Nephron (organoid): ENCODE measurements at regions not wholly inside any gene's neighbourhood (a gene's known extent, or its start where the extent isn't known, plus 50 kb on each side); places are given as distances from the start of the nearest gene placed in this dataset.

Experiments used
- H3K27ac Mint-ChIP-seq, 3 experiments: 2 replicates each; pipeline ENCODE4 v1.8.0; 2020; ENCODE audit warnings: mixed read lengths in 3 of 3, mild to moderate bottlenecking in 2 of 3, moderate library complexity in 1 of 3
- H3K27me3 Mint-ChIP-seq: 2 replicates; pipeline ENCODE4 v1.8.0; 2021; ENCODE audit warnings: low read depth, mild to moderate bottlenecking, moderate library complexity, mixed read lengths
- H3K36me3 Mint-ChIP-seq: 2 replicates; pipeline ENCODE4 v1.8.0; 2020; ENCODE audit warnings: low read depth, mixed read lengths
- H3K4me1 Mint-ChIP-seq: 2 replicates; pipeline ENCODE4 v1.8.0; 2020; ENCODE audit warnings: mixed read lengths
- H3K4me3 Mint-ChIP-seq, 3 experiments: 2 replicates each; pipeline ENCODE4 v1.8.0; 2020; ENCODE audit warnings: mild to moderate bottlenecking in 3 of 3, mixed read lengths in 3 of 3, moderate library complexity in 2 of 3
- H3K9me3 Mint-ChIP-seq: 2 replicates; pipeline ENCODE4 v1.8.0; 2020; ENCODE audit warnings: mixed read lengths
- TF ChIP-seq, protein P1 (sequence below), 3 experiments: fragments of 200-600 bp; sonication (generic); IDR thresholded peaks; one replicate each; pipeline ENCODE4 v1.5.0; 2021; ENCODE audit warnings: antibody characterized with exemption in 3 of 3; ENCODE audit not compliant: unreplicated experiment in 3 of 3

DNA sequence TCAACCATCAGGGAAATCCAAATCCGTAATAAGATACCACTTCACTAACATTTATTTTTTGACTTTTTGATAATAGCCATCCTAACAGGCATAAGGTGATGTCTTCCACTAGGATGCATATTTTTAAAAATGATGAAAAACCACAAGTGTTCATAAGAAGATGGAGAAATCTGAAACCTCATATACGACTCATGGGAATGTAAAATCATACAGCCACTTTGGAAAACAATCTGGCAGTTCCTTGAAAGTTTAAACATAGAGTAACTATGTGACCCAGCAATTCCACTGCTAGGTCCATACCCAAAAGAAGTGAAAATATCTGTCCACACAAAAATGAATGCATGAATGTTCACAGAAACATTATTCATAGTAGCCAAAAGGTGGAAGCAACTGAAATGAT is 431.0 kb downstream of the ENC1 start:
- H3K4me1 Mint-ChIP-seq: peaks cover 28% of the 10 kb centered on the region
- H3K9me3 Mint-ChIP-seq: no peaks in the 10 kb centered on the region
- TF ChIP-seq, protein P1, sequence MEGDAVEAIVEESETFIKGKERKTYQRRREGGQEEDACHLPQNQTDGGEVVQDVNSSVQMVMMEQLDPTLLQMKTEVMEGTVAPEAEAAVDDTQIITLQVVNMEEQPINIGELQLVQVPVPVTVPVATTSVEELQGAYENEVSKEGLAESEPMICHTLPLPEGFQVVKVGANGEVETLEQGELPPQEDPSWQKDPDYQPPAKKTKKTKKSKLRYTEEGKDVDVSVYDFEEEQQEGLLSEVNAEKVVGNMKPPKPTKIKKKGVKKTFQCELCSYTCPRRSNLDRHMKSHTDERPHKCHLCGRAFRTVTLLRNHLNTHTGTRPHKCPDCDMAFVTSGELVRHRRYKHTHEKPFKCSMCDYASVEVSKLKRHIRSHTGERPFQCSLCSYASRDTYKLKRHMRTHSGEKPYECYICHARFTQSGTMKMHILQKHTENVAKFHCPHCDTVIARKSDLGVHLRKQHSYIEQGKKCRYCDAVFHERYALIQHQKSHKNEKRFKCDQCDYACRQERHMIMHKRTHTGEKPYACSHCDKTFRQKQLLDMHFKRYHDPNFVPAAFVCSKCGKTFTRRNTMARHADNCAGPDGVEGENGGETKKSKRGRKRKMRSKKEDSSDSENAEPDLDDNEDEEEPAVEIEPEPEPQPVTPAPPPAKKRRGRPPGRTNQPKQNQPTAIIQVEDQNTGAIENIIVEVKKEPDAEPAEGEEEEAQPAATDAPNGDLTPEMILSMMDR (IDR thresholded peaks at IDR 0.05; ENCODE audit: unreplicated experiment in 3 of 3): no peak
- no peaks in the 10 kb centered on the region for H3K36me3 Mint-ChIP-seq
- no peaks in the 10 kb centered on the region for H3K27me3 Mint-ChIP-seq
- no peak overlapping the region for H3K27ac Mint-ChIP-seq
- H3K4me3 Mint-ChIP-seq: no peak overlapping the region

DNA sequence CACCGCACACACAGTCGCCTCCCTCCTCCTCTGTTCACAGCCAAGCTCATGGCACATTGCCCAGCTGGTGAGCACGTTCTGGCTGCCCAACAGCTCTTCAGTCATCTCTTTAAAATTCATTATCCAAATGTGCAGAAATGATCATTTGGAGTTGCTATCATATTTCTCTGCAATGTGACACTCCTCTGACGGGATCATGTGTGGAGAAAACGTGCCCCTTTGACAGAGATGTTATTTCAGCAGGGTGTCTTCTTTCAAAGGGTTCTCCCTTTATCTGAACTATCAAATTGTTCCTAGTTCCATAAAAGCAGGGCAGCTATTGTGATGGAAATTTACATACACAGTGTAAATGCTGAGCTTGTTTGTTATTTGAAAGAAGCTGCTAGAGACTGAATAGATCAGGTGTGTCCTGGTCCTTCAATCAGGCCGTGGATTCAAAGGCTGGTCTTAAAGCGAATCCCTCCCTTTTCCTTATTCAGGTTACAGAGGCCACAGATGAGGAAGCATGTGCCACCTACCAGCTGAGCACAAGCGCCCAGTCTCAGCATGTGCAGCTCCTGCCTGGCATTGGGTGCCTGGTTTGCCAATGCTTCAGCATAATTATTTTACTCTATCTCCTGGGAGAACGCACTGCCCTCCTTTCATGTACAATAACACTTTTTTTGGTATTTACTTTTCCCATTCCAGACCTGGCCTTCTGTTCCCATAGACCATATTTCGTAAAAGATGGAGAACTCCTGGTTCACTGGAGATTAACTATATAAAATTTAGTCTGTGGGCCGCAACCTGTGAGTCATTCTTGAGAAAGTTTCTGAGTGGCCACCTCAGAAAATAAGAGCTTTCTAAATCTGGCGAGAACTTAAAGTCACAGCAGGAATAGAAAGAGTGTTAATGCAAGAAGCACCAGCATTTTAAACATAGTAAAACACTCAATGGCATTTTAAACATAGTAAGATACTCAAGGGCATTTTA is 433.7 kb downstream of the ENC1 start:
- Mint-ChIP-seq H3K4me1 (peaks cover 28% of the 10 kb centered on the region), H3K27ac (peak overlapping the region; percentile 41 to 85 (median 83)), H3K4me3 (peak overlapping the region in 1 of 3 experiments; percentile 14), H3K9me3 (no peaks in the 10 kb centered on the region), H3K36me3 (no peaks in the 10 kb centered on the region), H3K27me3 (no peaks in the 10 kb centered on the region)
- TF ChIP-seq, protein P1 (IDR thresholded peaks at IDR 0.05; ENCODE audit: unreplicated experiment in 3 of 3): no peak

DNA sequence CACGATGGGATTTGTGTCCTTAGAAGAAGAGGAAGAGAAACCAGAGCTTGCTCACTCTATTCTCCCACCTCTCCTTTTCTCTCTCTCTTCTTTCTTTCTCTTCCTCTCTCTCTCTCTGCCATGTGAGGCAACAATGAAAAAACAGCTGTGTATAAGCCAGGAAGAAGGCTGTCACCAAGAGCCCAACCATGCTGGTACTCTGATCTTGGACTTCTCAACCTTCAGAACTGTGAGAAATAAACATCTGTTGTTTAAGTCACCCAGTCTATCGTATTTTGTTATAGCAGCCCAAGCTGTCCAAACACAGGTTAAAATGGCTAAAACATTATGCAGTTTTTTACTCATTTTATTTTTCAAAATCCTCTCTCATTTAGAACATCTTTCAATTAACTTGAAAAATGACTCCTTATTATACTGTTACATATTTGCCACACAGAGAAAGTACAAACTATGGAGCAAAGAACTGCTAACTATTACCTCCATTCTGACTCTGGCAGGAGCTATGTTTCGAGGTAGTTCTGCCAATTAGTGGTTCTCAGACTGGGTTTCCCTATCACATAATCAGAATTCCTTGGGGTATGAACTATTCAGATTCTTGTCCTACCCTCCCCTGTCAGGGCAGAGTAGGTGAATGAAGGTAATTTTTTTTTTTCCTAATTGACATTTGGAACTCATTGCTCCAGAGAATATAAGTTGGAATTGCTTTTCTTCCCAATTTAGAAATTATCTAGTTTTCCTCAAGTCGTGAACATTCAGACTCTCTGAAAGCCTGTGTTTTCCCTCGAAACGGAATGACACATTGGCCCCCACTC is 434.6 kb downstream of the ENC1 start:
- Mint-ChIP-seq H3K36me3 (no peaks in the 10 kb centered on the region), H3K9me3 (no peaks in the 10 kb centered on the region), H3K4me3 (peak overlapping the region in 1 of 3 experiments; percentile 14), H3K27me3 (no peaks in the 10 kb centered on the region), H3K27ac (peak overlapping the region; percentile 41 to 83 (median 74)), H3K4me1 (peaks cover 35% of the 10 kb centered on the region)
- TF ChIP-seq, protein P1 (IDR thresholded peaks at IDR 0.05; ENCODE audit: unreplicated experiment in 3 of 3): no peak

DNA sequence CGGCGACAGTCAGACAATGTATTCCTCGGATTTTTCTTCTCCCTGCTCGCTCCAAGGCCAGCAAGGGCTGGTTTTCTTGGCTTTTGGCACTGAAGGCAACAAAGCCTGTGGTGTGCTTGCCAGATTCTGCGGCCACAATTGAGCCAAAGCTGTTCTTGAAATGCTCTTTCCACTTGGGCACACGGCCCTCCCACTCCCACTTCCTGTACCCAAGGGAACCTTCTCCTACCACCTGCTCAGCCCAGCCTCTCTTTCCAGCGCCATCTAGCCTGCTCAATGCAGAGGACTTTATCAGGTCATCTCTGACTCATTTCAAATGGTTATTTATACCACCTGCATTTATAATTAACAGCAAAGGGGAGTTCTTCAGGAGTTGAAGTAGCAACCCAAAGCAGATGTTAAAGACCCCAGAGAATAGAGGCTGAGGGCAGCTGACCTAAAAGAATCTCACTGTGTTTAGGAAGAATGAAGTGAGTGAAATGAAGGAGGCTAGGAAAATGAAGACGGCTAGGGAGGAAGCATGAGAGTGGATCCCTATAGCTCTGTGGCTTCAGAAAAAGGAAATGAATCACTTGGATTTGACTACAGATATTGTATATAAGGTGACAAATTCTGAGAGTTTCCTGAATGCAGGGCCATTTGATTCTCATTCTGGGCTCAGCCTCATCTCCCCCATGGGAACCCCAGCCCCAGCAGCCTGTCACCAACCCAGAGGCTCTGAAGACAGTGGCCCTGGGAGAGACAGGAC is 439.0 kb downstream of the ENC1 start:
- no peaks in the 10 kb centered on the region for H3K27me3 Mint-ChIP-seq
- no peaks in the 10 kb centered on the region for H3K36me3 Mint-ChIP-seq
- H3K27ac Mint-ChIP-seq: peak overlapping the region; percentile 16 to 49 (median 18)

DNA sequence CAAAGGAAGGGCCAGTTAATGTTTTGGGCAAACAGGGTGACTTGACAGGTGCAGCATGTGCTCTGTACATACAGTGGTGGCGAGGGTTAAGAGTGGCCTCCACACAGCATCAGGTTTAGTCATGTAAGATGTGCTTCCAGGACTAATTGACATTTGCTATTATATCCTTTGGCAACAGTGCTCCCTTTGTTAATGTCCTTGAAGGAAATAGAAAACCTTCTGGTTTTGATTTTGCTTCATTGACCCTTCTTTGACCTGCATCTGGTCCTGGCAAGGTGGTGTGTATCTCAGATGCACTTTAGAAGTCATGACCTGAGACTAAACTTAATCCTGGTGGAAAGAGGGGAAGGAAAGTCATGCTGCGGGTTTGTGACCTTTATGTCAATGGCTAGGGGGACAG is 440.0 kb downstream of the ENC1 start:
- TF ChIP-seq, protein P1 (IDR thresholded peaks at IDR 0.05; ENCODE audit: unreplicated experiment in 3 of 3): no peak
- peak overlapping the region; percentile 18 to 52 (median 49) for H3K27ac Mint-ChIP-seq
- no peak overlapping the region for H3K4me3 Mint-ChIP-seq
- no peaks in the 10 kb centered on the region for H3K9me3 Mint-ChIP-seq
- H3K27me3 Mint-ChIP-seq: no peaks in the 10 kb centered on the region
- H3K4me1 Mint-ChIP-seq: peaks cover 21% of the 10 kb centered on the region
- no peaks in the 10 kb centered on the region for H3K36me3 Mint-ChIP-seq

More for the DNA sequence above, 439.0 kb downstream of the ENC1 start:
- TF ChIP-seq, protein P1 (IDR thresholded peaks at IDR 0.05; ENCODE audit: unreplicated experiment in 3 of 3): no peak
- Mint-ChIP-seq H3K9me3 (no peaks in the 10 kb centered on the region), H3K4me3 (no peak overlapping the region), H3K4me1 (peaks cover 29% of the 10 kb centered on the region)
